ENCODE measurements at regions not wholly inside any gene's neighbourhood (a gene's known extent, or its start where the extent isn't known, plus 50 kb on each side); places are given as distances from the start of the nearest gene placed in this dataset.
A peak's percentile ranks its signal among the peaks of the same experiment; 100 is the strongest.

DNA sequence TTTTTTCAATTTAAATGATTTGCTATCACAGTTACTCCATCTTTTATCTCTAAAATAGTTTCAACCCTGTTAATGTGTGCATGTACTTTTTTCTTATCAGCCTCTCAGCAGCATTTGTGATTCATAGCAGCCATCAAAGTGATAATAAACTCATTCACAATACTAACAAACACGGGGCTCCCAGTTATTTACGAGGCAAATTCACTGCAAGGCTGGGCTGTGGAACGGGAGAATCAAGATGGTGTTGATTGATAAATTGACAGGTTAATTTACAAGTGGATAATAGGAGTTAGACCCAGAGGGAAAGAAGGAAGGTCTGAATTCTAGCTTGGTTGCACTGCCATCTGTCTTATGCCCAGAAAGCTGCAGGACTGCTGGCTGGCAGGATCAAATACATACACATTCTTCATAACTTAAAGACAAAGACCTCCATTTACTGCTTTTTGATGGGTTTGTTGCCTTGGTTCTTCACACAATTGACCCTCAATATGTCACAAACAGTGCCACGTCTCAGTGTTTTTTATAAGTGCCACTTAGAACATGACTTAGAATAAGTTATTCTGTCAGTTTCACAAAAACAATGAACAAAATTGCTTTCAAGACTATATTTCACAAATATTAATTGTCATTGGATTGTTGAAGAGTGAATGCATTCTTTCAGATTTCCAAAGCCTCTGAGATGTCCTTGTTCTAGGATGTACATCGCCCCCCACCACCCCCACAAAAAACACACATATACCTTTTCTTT is 562.8 kb downstream of the NR2F2 start:
- H3K9me3 ChIP-seq (ENCODE audit: low read length) = no peaks in the 10 kb centered on the region
- H3K27ac ChIP-seq (ENCODE audit: extremely low read length, insufficient read depth, low read length) = no peak overlapping the region
- no peak overlapping the region for H3K4me2 ChIP-seq (ENCODE audit: low read depth, low read length)
- no peak overlapping the region for H3K9ac ChIP-seq (ENCODE audit: insufficient read depth, low read depth, low read length)
- BruUV-seq (replicated peaks) = no TSS peak
- no peaks in the 10 kb centered on the region for H3K79me2 ChIP-seq (ENCODE audit: insufficient read depth, low read length)
- no peak for TF ChIP-seq ZFP62 (CRISPR knock-in tag; IDR thresholded peaks at IDR 0.05)
- TF ChIP-seq NR3C1 (CRISPR knock-in tag; IDR thresholded peaks at IDR 0.05) = no peak
- TF ChIP-seq ZFP1 (CRISPR knock-in tag; IDR thresholded peaks at IDR 0.05) = no peak
- peak; percentile 11; the same call in 1 of the 2 replicates for TF ChIP-seq SMC3 (IDR thresholded peaks at IDR 0.05; ENCODE audit: low read length)
- TF ChIP-seq, protein P1, sequence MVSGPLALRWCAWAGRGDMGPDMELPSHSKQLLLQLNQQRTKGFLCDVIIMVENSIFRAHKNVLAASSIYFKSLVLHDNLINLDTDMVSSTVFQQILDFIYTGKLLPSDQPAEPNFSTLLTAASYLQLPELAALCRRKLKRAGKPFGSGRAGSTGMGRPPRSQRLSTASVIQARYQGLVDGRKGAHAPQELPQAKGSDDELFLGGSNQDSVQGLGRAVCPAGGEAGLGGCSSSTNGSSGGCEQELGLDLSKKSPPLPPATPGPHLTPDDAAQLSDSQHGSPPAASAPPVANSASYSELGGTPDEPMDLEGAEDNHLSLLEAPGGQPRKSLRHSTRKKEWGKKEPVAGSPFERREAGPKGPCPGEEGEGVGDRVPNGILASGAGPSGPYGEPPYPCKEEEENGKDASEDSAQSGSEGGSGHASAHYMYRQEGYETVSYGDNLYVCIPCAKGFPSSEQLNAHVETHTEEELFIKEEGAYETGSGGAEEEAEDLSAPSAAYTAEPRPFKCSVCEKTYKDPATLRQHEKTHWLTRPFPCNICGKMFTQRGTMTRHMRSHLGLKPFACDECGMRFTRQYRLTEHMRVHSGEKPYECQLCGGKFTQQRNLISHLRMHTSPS (CRISPR knock-in tag; IDR thresholded peaks at IDR 0.05; ENCODE audit: low read depth) = no peak
- TF ChIP-seq ZNF296 (CRISPR knock-in tag; conservative IDR thresholded peaks at IDR 0.05) = no peak
- TF ChIP-seq STAG1 (CRISPR knock-in tag; IDR thresholded peaks at IDR 0.05) = peak; percentile 62
- no peak for TF ChIP-seq ZFP36 (IDR thresholded peaks at IDR 0.05; ENCODE audit: borderline replicate concordance, low read depth, low read length, partially characterized antibody)
- TF ChIP-seq, protein P2, sequence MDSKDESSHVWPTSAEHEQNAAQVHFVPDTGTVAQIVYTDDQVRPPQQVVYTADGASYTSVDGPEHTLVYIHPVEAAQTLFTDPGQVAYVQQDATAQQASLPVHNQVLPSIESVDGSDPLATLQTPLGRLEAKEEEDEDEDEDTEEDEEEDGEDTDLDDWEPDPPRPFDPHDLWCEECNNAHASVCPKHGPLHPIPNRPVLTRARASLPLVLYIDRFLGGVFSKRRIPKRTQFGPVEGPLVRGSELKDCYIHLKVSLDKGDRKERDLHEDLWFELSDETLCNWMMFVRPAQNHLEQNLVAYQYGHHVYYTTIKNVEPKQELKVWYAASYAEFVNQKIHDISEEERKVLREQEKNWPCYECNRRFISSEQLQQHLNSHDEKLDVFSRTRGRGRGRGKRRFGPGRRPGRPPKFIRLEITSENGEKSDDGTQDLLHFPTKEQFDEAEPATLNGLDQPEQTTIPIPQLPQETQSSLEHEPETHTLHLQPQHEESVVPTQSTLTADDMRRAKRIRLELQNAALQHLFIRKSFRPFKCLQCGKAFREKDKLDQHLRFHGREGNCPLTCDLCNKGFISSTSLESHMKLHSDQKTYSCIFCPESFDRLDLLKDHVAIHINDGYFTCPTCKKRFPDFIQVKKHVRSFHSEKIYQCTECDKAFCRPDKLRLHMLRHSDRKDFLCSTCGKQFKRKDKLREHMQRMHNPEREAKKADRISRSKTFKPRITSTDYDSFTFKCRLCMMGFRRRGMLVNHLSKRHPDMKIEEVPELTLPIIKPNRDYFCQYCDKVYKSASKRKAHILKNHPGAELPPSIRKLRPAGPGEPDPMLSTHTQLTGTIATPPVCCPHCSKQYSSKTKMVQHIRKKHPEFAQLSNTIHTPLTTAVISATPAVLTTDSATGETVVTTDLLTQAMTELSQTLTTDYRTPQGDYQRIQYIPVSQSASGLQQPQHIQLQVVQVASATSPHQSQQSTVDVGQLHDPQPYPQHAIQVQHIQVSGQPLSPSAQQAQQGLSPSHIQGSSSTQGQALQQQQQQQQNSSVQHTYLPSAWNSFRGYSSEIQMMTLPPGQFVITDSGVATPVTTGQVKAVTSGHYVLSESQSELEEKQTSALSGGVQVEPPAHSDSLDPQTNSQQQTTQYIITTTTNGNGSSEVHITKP (CRISPR knock-in tag; IDR thresholded peaks at IDR 0.05; ENCODE audit: low read depth) = no peak
- TF ChIP-seq HNRNPUL1 (IDR thresholded peaks at IDR 0.05; ENCODE audit: low read depth, low read length) = no peak
- no peak for TF ChIP-seq ZNF605 (CRISPR knock-in tag; IDR thresholded peaks at IDR 0.05)
- no peak for TF ChIP-seq SETDB1 (CRISPR knock-in tag; IDR thresholded peaks at IDR 0.05; ENCODE audit: borderline replicate concordance)
- TF ChIP-seq ZNF569 (CRISPR knock-in tag; IDR thresholded peaks at IDR 0.05; ENCODE audit: borderline replicate concordance) = no peak
- TF ChIP-seq, protein P3, sequence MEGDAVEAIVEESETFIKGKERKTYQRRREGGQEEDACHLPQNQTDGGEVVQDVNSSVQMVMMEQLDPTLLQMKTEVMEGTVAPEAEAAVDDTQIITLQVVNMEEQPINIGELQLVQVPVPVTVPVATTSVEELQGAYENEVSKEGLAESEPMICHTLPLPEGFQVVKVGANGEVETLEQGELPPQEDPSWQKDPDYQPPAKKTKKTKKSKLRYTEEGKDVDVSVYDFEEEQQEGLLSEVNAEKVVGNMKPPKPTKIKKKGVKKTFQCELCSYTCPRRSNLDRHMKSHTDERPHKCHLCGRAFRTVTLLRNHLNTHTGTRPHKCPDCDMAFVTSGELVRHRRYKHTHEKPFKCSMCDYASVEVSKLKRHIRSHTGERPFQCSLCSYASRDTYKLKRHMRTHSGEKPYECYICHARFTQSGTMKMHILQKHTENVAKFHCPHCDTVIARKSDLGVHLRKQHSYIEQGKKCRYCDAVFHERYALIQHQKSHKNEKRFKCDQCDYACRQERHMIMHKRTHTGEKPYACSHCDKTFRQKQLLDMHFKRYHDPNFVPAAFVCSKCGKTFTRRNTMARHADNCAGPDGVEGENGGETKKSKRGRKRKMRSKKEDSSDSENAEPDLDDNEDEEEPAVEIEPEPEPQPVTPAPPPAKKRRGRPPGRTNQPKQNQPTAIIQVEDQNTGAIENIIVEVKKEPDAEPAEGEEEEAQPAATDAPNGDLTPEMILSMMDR (CRISPR knock-in tag; IDR thresholded peaks at IDR 0.05) = peak; percentile 56
- no peak for TF ChIP-seq HOXA5 (CRISPR knock-in tag; IDR thresholded peaks at IDR 0.05)
- TF ChIP-seq IKZF4 (CRISPR knock-in tag; IDR thresholded peaks at IDR 0.05; ENCODE audit: borderline replicate concordance, low read depth, not compliant biosample characterization) = no peak
- in situ Hi-C loops (cut with HindIII; ENCODE audit: extremely low pct_ligation_motif_present, low pct_unique_long_range_greater_than_20kb) (loop anchor here (10.0 kb wide), 1 partner anchor 559 kb away; the partner anchor contains the start of gene NR2F2), intact Hi-C loops (cut with micrococcal nuclease; ENCODE audit: unreplicated experiment) (no loop called here)
- FAIRE-seq (no peak), DNase-seq (ENCODE audit: low spot score) (no peak), ATAC-seq (peak; percentile 55; the same call in 2 of the 3 replicates)
- no peaks in the 10 kb centered on the region; a peak in 1 of 5 replicates for H3K27me3 ChIP-seq (ENCODE audit: control insufficient read depth in 1 of 2, insufficient read depth in 2 of 2, low read length in 2 of 2)
- no peaks in the 10 kb centered on the region for H3K4me1 ChIP-seq (ENCODE audit: insufficient read depth, low read length)
- H2AFZ ChIP-seq (ENCODE audit: low read length) = no peak overlapping the region
- CTCF ChIA-PET (ENCODE audit: low intra/inter-chr PET ratio, low total read pairs) = no interaction called here
- H3K4me3 ChIP-seq (replicated peaks in 1 of 3; ENCODE audit: insufficient read depth in 1 of 3, low read depth in 2 of 3, low read length in 3 of 3) = no peak overlapping the region
- POLR2A ChIA-PET = no interaction called here
- H3K36me3 ChIP-seq (replicated peaks in 1 of 2; ENCODE audit: control insufficient read depth in 1 of 2, insufficient read depth in 2 of 2, low read length in 2 of 2) = no peaks in the 10 kb centered on the region
- WGBS (ENCODE audit: low lambda C conversion rate) = under 1% methylated on average over 5 of the region's 5 CpGs
- no peaks in the 10 kb centered on the region for H4K20me1 ChIP-seq (ENCODE audit: insufficient read depth, low read length)

Data from HepG2 (cell line).